HG03103 (cell line): ENCODE measurements at regions not wholly inside any gene's neighbourhood (a gene's known extent, or its start where the extent isn't known, plus 50 kb on each side); places are given as distances from the start of the nearest gene placed in this dataset.
"Not testable (repeated sequence)": the region's sequence is repeated elsewhere in the genome, so short reads cannot be mapped to it uniquely, and the experiment has no call there.

Experiments used
- ATAC-seq: cut with Tn5 transposase; IDR thresholded peaks from one replicate; pipeline ENCODE4 v1.9.1; 2021; ENCODE audit warnings: low read depth; ENCODE audit not compliant: unreplicated experiment

DNA sequence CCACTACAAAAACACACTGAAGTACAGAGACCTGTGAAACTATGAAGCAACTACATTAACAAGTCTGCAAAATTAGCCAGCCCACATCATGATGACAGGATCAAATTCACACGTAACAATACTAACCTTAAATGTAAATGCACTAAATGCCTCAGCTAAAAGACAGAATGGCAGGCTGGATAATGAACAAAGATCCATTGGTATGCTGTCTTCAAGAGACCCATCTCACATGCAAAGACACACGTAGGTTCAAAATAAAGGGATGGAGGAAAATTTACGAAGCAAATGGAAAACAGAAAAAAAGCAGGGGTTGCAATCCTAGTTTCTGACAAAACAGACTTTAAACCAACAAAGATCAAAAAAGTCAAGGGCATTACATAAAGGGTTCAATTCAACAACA lies 120.1 kb upstream of the OSTN start:
- ATAC-seq: not testable (repeated sequence)

DNA sequence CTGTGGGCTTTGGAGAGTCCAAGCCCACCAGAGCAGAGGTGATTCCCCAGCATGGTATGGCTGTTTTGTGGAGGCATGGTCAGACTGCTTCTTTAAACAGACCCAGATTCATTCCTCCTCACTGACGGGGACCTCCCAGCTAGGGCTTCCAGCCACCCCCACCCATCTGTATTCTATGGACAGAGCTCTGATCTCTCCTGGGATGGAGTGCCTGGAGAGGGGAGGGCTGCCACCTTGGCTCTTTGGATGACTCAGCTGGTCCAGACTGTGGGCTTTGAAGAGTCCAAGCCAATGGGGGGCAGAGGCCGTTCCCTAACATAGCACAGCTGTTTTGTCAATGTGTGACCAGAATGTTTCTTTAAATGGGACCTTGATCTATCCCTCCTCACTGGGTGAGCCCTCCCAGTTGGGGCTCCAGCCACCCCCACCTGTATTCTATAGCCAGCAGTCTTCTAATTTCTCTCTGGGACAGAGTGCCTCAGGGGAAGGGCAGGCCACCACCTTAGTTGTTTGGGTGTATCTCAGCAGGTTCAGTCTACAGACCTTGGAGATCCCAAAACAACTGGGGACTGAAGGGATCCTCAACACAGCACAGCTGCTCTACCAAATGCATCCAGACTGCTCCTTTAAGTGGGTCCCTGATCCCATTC lies 122.0 kb upstream of the OSTN start:
- no peak for ATAC-seq

DNA sequence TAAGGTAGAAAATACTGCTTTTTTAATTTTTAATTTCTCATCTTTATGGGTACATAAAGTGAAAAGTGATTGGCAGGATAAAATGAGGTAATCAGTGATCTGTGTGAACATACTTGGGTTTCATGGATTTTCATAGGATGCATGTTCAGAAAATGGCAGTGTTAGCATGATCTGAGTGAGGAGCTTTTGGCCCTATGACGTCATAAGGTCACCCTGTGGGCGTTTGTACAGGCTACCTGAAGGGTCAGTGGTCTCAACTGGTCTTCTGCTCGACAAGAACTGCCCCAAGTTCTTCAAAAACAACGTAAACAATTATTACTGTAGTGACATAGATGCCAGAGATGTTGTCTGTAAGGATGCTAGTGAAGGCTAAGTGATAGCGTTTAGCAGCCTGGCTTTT lies 124.5 kb upstream of the OSTN start:
- no peak for ATAC-seq

DNA sequence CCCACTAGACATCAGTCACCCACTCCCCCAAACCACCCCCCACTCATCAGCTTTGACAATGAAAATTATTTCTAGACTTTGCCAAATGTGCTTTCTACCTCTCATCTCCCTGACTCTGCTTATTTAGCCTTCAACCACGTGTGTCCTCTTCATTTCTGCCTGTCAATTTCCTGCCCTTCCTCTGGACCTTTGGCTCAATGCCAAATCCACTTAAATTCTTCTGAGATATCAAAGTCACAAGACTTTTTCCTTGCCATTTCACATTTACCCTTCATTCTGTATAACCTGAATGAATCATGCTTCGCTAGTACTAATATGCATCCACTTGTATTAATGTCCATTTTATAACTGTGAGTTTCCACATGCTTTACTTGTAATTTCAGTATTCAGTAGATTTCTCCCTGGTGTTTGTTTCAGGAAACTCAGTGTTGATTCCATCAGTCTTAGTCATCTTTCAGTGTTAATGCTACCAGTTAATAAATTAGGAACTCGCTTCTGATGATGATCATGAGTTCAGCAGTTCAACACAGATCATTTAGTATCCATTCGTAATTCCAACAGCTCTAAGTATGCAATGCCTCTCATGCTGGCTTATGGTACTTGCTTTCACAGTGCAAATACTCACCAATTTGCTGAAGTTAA lies 128.2 kb upstream of the OSTN start:
- no peak for ATAC-seq

DNA sequence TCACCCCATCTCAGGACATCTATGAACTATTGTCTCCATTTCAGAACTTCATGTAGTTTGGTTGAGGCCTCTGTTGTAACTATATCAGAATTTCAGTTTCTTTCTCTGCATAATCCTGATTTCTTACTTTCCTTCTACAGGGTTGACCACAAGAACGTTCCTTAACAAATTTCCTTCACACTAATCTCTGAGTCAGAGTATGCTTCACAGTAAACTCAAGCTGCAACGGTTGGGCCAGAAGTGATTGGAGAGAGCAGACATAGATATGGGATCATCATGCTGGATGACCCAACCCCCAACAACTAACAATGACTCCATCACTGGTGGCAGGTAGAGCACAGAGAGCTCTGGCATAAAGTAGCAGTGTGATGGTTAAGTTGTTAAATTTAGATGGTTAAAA lies 128.8 kb upstream of the OSTN start:
- no peak for ATAC-seq

DNA sequence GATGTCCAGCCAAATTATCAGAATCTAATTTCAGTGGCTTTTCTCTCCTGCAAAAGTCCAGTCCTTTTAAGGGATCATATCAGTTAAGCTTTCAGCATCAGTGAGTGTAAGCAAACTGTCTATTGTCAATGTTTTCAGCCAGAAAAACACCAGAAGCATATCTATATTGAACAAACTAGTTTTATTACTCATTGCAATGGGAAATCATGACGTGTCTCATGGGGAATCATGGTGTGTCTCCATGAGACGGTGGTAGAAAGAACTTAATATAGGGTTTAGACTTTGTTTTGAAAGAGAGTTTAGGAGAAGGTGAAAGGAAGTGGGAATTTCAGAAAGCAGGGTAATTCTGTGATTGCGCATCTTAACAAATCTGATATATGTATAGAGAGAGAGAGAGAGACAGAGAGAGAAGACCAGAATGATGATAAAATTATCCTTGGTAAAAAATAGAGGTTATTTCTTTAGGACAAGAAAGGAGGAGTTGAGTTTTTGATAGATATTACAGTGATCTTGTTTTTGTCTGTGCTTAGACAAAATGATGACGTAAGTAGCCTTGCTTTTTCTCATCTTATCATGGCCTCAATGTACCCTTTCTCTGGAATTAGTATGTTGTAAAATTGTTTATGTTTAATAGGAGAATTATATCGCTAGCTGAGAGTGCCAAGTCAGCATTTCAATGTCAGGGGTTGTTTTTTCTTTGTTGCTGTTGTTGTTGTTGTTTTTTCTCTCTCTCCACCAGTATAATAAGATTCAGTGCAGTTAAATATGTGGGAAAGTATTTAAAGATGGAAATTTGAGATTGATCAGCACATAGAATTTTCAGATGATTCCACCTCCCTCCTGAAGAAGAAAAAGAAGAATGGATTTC lies 129.9 kb upstream of the OSTN start:
- ATAC-seq: no peak

DNA sequence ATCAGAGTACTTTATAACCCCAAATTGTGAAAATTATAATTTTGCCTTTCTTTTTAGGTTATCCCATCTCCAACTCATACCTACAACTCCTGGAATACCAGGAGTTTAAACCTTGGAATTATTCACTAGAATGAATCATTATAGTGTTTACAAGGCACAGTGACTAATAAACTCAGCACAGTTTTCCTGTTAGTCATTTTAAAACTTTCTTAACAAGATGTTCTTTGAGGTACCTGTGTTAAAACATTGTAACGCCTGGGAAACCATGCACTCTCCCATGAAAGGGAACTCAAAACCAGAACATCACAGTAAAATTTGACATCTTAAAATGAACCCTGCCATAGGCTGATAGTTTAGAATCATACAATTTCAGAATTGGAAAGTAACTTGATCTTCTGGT lies 132.4 kb upstream of the OSTN start:
- no peak for ATAC-seq

DNA sequence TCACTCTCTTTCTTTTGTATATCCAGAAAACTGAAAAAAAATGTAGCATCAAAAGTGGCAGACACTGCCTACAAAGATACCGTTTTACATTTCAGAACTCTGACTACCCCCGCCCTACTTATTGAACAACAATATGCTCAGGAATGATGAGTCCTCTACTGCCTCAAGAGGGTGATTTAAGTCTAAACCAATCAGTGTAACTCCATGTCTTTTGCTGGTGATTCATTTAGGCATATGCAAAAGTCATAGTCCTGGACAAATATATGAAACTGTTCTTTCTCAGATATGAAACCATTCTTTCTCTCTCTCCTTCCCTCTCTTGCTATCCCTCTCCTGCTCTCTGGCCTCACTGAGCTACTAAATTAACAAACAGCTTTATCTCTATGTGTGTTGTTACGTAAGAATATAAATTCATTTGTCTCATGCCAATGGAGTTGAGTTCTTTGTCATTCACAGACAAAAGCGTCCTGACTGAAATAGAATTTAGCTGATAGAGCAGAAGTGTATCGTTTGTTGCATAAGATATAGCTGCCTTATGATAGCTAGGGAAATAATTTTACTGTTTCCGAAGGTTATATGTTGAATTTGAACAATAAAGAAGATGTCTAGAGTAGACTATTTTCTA lies 133.7 kb upstream of the OSTN start:
- ATAC-seq: no peak

DNA sequence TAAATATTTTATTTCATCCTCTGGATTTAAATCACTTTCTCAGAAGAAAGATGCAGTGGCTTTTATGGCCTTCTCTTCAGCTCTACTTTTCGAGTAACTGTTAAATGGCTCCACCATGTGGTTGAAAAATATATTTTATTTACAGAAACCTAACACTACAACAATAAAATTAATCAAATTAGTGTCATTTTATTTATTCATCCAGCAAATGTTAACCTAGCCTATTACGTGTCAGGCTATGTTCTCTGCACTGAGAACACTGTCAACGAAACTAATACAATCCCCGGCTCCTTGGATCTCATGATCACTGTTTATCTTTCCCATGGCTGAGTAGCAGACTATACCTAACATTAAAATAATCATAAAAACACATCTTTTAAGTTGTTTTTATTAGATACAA lies 148.0 kb upstream of the OSTN start:
- peak; percentile 65 for ATAC-seq

DNA sequence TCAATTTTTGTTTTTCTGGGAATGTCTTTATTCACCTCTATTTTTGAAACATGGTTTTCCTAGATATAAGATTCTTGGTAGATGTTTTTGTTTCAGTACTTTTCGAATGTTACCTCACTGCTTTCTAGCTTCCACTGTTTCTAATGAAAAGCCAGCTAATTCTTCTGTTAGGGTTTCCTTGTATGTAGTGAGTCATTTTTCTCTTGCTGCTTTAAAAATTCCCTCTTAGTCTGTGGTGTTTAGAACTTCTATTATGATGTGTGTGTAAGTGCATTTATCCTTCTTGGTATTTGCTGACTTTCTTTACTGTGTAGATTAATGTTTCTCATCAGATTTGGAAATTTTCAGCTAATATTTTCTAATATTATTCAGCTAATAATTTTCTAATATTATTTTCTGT lies 151.1 kb upstream of the OSTN start:
- ATAC-seq: no peak

DNA sequence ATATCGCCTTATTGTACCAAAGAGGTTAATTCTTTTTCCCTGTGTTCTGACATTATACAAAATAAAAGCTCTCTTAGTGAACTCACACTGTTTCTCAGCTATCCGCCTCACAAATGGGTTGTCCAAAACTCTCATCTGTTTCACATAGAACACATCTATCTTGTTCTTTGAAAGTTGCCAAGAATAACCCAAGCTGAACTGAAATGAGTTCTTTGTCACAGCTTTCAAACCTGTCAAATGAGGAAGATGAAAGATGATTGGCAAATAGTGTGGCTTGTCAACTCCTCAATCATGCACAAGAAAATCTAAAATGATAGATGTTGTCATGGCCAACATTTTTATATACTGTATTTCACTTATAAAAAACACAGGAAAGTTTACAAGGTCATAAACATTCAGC lies 168.1 kb upstream of the OSTN start:
- ATAC-seq: no peak

DNA sequence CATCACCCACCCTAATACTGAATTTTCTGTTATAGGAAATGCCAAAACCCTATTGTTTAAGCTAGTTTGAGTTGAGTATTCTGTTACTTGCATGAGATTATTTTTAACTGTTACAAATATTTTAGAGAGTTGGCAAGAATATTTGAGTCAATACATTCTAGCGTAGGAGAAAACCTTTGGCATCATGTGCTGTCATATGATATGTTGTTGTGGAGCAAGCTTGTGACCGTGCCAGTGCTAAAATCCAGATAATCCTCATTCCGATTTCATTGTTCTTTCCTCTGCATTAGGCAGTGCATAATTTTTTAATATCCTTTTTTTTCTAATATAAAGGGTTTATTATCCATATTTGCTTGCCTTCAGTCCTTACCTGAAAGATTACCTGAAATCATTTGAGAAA lies 168.0 kb upstream of the GMNC start:
- no peak for ATAC-seq

DNA sequence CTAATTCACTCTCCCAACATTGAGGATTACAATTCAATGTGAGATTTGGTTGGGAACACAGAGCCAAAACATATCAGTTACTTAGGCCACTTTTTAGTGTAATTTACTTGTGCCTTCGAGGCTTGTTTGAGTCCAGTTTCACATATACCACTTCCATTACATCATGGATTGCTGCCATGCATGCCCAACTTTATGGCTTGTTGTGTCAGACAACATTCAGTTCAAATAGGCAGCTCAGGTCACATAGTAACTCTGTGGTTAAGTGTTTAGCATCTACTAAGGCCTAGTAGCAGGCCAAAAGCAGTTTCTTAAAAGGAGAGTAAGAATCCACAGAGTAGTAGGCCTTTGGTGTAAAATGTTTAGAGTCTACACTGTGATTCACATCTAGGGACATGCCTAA lies 164.3 kb upstream of the GMNC start:
- no peak for ATAC-seq

DNA sequence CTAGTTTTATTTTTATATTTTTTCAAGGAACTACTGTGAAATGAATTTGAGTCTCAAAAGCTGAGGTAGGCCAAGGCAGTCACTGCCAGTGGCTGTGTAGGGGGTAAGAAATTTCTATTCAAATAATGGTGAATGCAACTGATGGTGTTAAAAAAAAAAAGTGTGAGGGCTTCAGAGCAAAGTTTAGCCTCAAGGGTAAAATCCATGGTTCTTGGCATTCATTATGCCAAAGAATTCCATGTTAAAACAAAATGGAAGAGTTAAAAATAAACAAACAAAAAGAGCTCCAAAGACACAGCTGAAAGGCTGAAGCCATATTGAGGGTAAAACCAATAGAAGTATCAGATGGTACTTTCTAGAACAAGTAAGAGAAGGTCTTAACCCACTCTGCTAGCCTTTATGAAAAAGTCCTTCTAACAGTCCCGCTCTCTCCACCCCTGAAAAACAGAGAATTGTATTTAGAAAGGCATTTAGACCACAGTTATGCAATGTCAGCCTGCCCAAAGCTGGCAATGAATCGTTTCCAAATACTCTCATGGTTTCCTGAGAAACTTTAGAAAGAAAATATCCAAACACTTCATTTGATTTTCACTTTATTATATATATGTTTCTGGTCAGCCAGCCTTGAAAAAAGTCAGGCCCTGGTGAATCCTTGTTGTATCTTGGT lies 158.4 kb upstream of the GMNC start:
- ATAC-seq: no peak

DNA sequence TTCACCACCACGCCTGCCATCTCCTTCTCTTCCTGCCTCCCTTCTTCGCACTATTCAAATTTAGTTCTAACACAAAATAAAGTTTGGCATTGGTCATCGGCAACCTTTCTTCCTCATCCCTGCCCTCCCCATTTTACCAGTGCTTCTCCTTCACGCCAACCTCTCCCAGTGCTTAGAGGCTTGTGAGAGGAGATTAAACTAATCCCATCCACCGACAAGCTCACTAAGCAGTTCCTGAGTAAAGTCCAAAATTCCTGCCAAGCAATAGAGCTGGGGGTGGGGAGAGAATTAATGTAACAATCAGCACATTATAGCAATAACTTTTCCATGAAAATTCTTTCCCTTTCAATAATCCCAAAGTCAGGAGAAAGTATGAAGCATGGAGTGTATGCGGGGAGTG lies 157.4 kb upstream of the GMNC start:
- ATAC-seq: no peak

DNA sequence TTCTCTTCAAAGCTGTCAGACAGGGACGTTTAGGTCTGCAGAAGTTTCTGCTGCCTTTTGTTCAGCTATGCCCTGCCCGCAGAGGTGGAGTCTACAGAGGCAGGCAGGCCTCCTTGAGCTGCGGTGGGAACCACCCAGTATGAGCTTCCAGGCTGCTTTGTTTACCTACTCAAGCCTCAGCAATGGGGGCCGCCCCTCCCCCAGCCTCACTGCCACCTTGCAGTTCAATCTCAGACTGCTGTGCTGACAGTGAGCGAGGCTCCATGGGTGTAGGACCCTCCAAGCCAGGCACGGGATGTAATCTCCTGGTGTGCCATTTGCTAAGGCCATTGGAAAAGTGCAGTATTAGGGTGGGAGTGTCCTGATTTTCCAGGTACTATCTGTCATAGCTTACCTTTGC lies 153.5 kb upstream of the GMNC start:
- not testable (repeated sequence) for ATAC-seq

DNA sequence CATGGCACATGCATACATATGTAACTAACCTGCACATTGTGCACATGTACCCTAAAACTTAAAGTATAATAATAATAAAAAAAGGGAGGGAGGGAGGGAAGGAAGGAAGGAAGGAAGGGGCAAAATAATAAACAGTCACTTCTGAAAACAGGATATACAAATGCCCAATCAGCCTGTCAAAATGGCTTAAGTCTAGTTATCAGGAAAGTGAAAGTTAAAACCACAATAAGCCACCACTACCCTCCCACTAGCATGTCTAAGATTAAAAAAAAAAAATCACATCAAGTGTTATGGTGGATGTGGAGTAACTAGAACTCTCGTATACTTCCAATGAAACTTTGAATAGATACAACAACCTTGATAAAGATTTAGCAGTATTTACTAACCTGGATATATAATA lies 145.6 kb upstream of the GMNC start:
- no peak for ATAC-seq

DNA sequence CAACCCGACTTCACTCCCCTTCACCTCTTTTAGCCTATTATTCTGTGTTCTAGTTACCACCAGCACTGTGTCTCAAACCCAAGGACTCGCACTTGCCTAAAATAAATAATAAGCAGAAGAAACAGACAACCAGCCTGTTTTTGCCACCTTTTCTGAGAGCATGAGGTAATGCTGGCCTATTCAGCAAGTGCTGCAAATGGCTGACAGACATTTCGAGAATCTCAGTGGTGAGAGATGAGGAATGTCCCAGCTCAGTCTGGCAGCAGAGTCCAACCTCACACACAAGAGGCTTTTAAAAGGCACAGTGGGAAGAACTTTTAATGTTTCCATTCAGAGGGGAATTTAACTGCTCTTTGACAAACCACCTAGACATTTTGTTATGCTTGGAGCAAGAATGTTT lies 143.3 kb upstream of the GMNC start:
- ATAC-seq: peak; percentile 56

DNA sequence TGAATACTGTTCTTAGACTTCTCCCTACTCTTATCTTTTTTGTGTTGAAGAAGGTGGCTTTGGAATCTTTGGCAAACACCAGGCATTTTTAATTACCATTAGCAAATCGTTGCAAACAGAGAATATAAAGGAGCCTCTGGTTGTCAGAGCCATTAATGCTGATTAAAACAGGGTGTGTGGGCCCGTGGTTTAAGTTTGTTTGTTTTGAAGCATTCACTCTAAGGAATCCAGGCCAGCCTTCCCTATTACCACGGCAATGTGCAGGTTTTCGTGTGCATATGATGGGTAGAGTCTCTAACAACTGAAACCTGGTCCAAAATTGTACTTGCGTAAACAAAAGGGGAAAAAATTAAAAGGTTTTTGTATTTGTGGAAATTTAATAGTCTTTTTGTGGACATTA lies 141.2 kb upstream of the GMNC start:
- ATAC-seq: no peak

DNA sequence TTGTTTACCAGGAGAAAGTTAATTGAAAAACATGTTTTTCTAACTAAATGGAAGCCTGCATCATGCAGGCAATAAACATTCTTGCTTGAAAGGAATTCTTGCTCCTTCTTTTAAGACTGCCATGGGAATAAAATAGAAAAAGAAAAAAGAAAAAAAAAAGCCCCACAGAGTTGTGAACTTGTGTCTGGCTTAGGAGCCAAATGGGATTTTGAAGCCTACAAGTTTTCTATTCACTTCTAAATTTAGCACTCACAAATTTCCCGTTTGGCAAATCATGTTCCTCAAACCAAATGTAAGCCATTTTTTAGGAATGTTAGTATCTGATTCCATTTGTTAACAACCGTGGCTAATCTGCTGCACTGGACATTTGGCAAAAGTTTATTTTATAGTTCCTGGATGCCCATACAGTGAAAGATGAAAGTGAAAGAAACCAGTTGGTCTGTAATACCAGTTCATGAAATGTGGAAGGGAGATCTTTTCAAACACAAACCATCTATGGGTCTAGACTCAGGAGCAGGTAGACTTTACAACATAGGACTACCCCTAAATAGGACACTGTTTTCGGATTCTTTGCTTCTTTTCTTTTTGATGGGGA lies 133.8 kb upstream of the GMNC start:
- no peak for ATAC-seq
